ENCODE measurements at regions not wholly inside any gene's neighbourhood (a gene's known extent, or its start where the extent isn't known, plus 50 kb on each side); places are given as distances from the start of the nearest gene placed in this dataset.

- no peak for DNase-seq (ENCODE audit: low read depth, low spot score)
- no peak for FAIRE-seq
- H3K9me1 ChIP-seq (ENCODE audit: control insufficient read depth, extremely low read depth, insufficient read depth, low read length), result no peaks in the 10 kb centered on the region
- dilution Hi-C loops (cut with MboI; ENCODE audit: extremely low pct_ligation_motif_present, low sequenced_read_pairs), result no loop called here
- H2AFZ ChIP-seq (ENCODE audit: control insufficient read depth, low read length), result no peak overlapping the region
- H3K4me3 ChIP-seq (ENCODE audit: control insufficient read depth in 2 of 3, extremely low read depth in 1 of 3, insufficient read depth in 2 of 3, low read depth in 1 of 3, low read length in 3 of 3), result no peak overlapping the region
- no peaks in the 10 kb centered on the region for H3K36me3 ChIP-seq (ENCODE audit: control insufficient read depth in 2 of 2, extremely low read depth in 1 of 2, insufficient read depth in 2 of 2, low read length in 2 of 2)
- H3K9ac ChIP-seq (ENCODE audit: control insufficient read depth, extremely low read depth, insufficient read depth, low read length), result no peak overlapping the region
- no peak for TF ChIP-seq EZH2 (IDR thresholded peaks at IDR 0.05; ENCODE audit: low read length)
- TF ChIP-seq CTCF (optimal IDR thresholded peaks at IDR 0.05 in 1 of 3, IDR thresholded peaks at IDR 0.05 in 1 of 3, conservative IDR thresholded peaks at IDR 0.05 in 1 of 3; ENCODE audit: extremely low read depth in 1 of 3, insufficient read depth in 2 of 3, low read length in 3 of 3), result no peak
- no peaks in the 10 kb centered on the region for H3K4me1 ChIP-seq (ENCODE audit: control insufficient read depth, extremely low read depth, insufficient read depth, low read length)
- H3K27ac ChIP-seq (ENCODE audit: control insufficient read depth, insufficient read depth, low read length), result no peak overlapping the region
- H3K9me3 ChIP-seq (ENCODE audit: control insufficient read depth, low read depth, low read length), result no peaks in the 10 kb centered on the region
- no peak overlapping the region for H3K4me2 ChIP-seq (ENCODE audit: control insufficient read depth, extremely low read depth, insufficient read depth, low read depth, low read length)
- no peaks in the 10 kb centered on the region for H3K27me3 ChIP-seq (ENCODE audit: control insufficient read depth, extremely low read depth, insufficient read depth, low read length)
- no peaks in the 10 kb centered on the region for H3K79me2 ChIP-seq (ENCODE audit: control insufficient read depth, insufficient read depth, low read length)
- no peaks in the 10 kb centered on the region for H4K20me1 ChIP-seq (ENCODE audit: control insufficient read depth, extremely low read depth, insufficient read depth, low read length)
These were observed 290.8 kb upstream of the FMN2 start for GRCh38 chr1:239800861-239801260.

GRCh38 chr1:239802275-239802674, 289.4 kb upstream of the FMN2 start:
- Histone ChIP-seq H3K27me3 (ENCODE audit: control insufficient read depth, extremely low read depth, insufficient read depth, low read length) (no peaks in the 10 kb centered on the region), H3K9me3 (ENCODE audit: control insufficient read depth, low read depth, low read length) (no peaks in the 10 kb centered on the region), H4K20me1 (ENCODE audit: control insufficient read depth, extremely low read depth, insufficient read depth, low read length) (no peaks in the 10 kb centered on the region), H3K4me3 (ENCODE audit: control insufficient read depth in 2 of 3, extremely low read depth in 1 of 3, insufficient read depth in 2 of 3, low read depth in 1 of 3, low read length in 3 of 3) (no peak overlapping the region), H3K36me3 (ENCODE audit: control insufficient read depth in 2 of 2, extremely low read depth in 1 of 2, insufficient read depth in 2 of 2, low read length in 2 of 2) (no peaks in the 10 kb centered on the region), H3K27ac (ENCODE audit: control insufficient read depth, insufficient read depth, low read length) (no peak overlapping the region), H3K4me2 (ENCODE audit: control insufficient read depth, extremely low read depth, insufficient read depth, low read depth, low read length) (no peak overlapping the region), H3K79me2 (ENCODE audit: control insufficient read depth, insufficient read depth, low read length) (no peaks in the 10 kb centered on the region), H2AFZ (ENCODE audit: control insufficient read depth, low read length) (no peak overlapping the region), H3K9me1 (ENCODE audit: control insufficient read depth, extremely low read depth, insufficient read depth, low read length) (no peaks in the 10 kb centered on the region), H3K9ac (ENCODE audit: control insufficient read depth, extremely low read depth, insufficient read depth, low read length) (no peak overlapping the region), H3K4me1 (ENCODE audit: control insufficient read depth, extremely low read depth, insufficient read depth, low read length) (no peaks in the 10 kb centered on the region)
- FAIRE-seq (no peak), DNase-seq (ENCODE audit: low read depth, low spot score) (no peak)
- dilution Hi-C loops (cut with MboI; ENCODE audit: extremely low pct_ligation_motif_present, low sequenced_read_pairs), result no loop called here
- TF ChIP-seq CTCF (optimal IDR thresholded peaks at IDR 0.05 in 1 of 3, IDR thresholded peaks at IDR 0.05 in 1 of 3, conservative IDR thresholded peaks at IDR 0.05 in 1 of 3; ENCODE audit: extremely low read depth in 1 of 3, insufficient read depth in 2 of 3, low read length in 3 of 3) (no peak), EZH2 (IDR thresholded peaks at IDR 0.05; ENCODE audit: low read length) (no peak)

Measured in keratinocyte (primary cell).